ENCODE measurements at regions not wholly inside any gene's neighbourhood (a gene's known extent, or its start where the extent isn't known, plus 50 kb on each side); places are given as distances from the start of the nearest gene placed in this dataset.

DNA sequence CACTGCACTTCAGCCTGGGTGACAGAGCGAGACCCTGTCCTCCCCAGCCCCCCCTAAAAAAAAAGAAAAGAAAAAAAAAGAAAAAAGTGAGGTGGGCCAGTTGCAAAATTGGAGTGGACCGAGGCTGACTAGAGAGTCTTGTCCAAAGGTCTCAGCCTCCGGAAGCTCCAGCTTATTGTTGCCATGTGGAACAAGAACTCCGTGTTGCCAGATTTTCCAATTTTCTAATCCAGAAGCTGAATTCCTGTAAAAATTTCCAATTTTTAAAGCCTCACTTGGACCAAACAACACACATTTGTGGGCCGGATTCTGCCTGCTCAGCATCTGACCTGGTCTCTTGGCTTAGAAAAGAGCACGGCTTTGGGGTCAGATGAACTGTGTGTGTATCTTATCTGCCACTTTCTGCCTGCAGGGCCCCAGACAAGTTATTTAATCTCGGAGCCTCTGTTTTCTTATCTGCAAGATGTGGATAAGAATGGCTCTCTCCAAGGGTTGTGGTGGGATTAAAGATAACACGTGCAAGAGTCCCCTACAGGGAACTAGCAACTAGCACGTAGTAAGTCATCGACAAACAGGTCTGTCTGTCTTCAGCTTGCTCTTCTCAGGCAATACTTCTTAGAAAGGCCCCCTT is 73.7 kb upstream of the TLE3 start:
- Histone ChIP-seq H3K9ac (ENCODE audit: low read length in 3 of 3) (no peak overlapping the region), H3K27ac (ENCODE audit: low read depth in 2 of 2, low read length in 2 of 2) (no peak overlapping the region), H3K36me3 (ENCODE audit: control insufficient read depth in 2 of 3, insufficient read depth in 3 of 3, low read length in 3 of 3) (no peaks in the 10 kb centered on the region), H3K27me3 (ENCODE audit: control insufficient read depth, insufficient read depth, low read length) (no peaks in the 10 kb centered on the region), H3K4me3 (ENCODE audit: low read length in 3 of 3) (no peak overlapping the region), H3K4me1 (ENCODE audit: control insufficient read depth in 2 of 3, insufficient read depth in 2 of 3, low read depth in 1 of 3, low read length in 3 of 3) (peaks cover 0 to 7% (median 0%) of the 10 kb centered on the region in 3 donors), H3K9me3 (ENCODE audit: control insufficient read depth in 2 of 3, insufficient read depth in 1 of 3, low read length in 3 of 3) (no peaks in the 10 kb centered on the region)
- DNase-seq (no peak), FAIRE-seq (no peak)
- TF ChIP-seq, protein P1, sequence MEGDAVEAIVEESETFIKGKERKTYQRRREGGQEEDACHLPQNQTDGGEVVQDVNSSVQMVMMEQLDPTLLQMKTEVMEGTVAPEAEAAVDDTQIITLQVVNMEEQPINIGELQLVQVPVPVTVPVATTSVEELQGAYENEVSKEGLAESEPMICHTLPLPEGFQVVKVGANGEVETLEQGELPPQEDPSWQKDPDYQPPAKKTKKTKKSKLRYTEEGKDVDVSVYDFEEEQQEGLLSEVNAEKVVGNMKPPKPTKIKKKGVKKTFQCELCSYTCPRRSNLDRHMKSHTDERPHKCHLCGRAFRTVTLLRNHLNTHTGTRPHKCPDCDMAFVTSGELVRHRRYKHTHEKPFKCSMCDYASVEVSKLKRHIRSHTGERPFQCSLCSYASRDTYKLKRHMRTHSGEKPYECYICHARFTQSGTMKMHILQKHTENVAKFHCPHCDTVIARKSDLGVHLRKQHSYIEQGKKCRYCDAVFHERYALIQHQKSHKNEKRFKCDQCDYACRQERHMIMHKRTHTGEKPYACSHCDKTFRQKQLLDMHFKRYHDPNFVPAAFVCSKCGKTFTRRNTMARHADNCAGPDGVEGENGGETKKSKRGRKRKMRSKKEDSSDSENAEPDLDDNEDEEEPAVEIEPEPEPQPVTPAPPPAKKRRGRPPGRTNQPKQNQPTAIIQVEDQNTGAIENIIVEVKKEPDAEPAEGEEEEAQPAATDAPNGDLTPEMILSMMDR (IDR thresholded peaks at IDR 0.05; ENCODE audit: borderline replicate concordance, extremely low read depth, insufficient read depth) = no peak
- intact Hi-C loops (cut with DNase I) = no loop called here

DNA sequence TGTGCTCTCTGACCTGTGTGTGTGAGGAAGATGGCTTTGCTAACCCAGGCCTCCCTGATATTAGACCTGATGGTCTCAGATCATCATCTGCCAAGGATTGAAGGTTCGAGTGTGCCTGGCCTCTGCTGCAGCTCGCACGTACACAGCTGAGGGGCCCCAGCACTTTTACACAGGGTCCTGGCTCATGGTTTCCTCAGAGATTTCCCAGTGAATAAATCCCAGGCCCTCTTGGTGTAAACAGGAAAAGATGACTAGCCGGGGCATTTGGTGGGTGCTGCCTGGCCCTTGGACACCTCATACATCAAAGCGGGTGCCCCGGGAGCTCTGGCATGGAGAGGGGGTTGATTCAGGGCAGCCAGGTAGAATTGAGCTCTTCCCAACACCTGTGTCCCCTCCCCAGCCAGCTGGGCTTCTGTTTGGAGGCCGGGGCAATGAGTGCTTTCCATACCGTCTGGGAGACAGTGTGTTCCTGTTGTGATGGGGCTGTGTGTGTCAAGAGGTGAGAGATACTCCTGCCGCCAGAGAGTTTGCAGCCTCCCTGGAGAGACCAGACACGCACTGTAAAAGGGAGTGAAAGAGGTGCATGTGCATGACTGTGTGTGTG is 72.5 kb upstream of the TLE3 start:
- H3K4me1 ChIP-seq (ENCODE audit: control insufficient read depth in 2 of 3, insufficient read depth in 2 of 3, low read depth in 1 of 3, low read length in 3 of 3) = peaks cover 0 to 16% (median 3%) of the 10 kb centered on the region in 3 donors
- H3K9ac ChIP-seq (ENCODE audit: low read length in 3 of 3) = no peak overlapping the region
- intact Hi-C loops (cut with DNase I) = no loop called here
- DNase-seq (peak in 1 of 5 donors; percentile 30), FAIRE-seq (no peak)
- H3K4me3 ChIP-seq (ENCODE audit: low read length in 3 of 3) = no peak overlapping the region
- no peaks in the 10 kb centered on the region for H3K9me3 ChIP-seq (ENCODE audit: control insufficient read depth in 2 of 3, insufficient read depth in 1 of 3, low read length in 3 of 3)
- TF ChIP-seq, protein P1 (IDR thresholded peaks at IDR 0.05; ENCODE audit: borderline replicate concordance, extremely low read depth, insufficient read depth) = no peak
- H3K36me3 ChIP-seq (ENCODE audit: control insufficient read depth in 2 of 3, insufficient read depth in 3 of 3, low read length in 3 of 3) = no peaks in the 10 kb centered on the region
- no peaks in the 10 kb centered on the region for H3K27me3 ChIP-seq (ENCODE audit: control insufficient read depth, insufficient read depth, low read length)
- H3K27ac ChIP-seq (ENCODE audit: low read depth in 2 of 2, low read length in 2 of 2) = no peak overlapping the region

DNA sequence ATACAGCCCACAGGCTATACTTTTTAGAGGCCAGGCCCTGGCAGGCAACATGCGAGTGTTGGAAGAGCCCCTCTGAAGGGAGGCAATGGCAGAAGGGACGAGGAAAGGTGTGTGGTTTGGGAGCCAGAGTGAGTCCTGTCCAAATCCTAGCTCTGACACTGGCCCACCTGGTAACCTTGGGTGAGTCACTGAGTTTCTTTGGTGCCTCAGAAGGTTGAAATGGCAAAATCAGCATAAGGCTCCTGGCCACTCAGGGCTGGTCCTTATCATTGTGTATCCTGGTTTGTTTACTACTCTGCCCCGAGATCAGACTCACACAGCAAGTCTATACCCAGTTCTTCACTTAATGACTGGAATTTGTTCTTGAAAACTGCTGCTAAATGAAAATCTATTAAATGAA is 71.4 kb upstream of the TLE3 start:
- no peak overlapping the region for H3K4me3 ChIP-seq (ENCODE audit: low read length in 3 of 3)
- no peaks in the 10 kb centered on the region for H3K9me3 ChIP-seq (ENCODE audit: control insufficient read depth in 2 of 3, insufficient read depth in 1 of 3, low read length in 3 of 3)
- H3K27me3 ChIP-seq (ENCODE audit: control insufficient read depth, insufficient read depth, low read length) = no peaks in the 10 kb centered on the region
- peaks cover 0 to 20% (median 8%) of the 10 kb centered on the region in 3 donors for H3K4me1 ChIP-seq (ENCODE audit: control insufficient read depth in 2 of 3, insufficient read depth in 2 of 3, low read depth in 1 of 3, low read length in 3 of 3)
- no peak overlapping the region for H3K27ac ChIP-seq (ENCODE audit: low read depth in 2 of 2, low read length in 2 of 2)
- TF ChIP-seq, protein P1 (IDR thresholded peaks at IDR 0.05; ENCODE audit: borderline replicate concordance, extremely low read depth, insufficient read depth) = no peak
- DNase-seq = no peak
- H3K9ac ChIP-seq (ENCODE audit: low read length in 3 of 3) = no peak overlapping the region
- intact Hi-C loops (cut with DNase I) = no loop called here
- FAIRE-seq = no peak
- H3K36me3 ChIP-seq (ENCODE audit: control insufficient read depth in 2 of 3, insufficient read depth in 3 of 3, low read length in 3 of 3) = no peaks in the 10 kb centered on the region
